SK-N-SH (cell line): ENCODE measurements at regions not wholly inside any gene's neighbourhood (a gene's known extent, or its start where the extent isn't known, plus 50 kb on each side); places are given as distances from the start of the nearest gene placed in this dataset.

Experiments
- CTCF ChIA-PET: fragments of 300-600, 350-600 bp; formaldehyde crosslinking; extraction: SDS; loops from one replicate; lab custom pipeline; 2021; lab: Yijun Ruan, JAX
- POLR2A ChIA-PET: fragments of 350-600 bp; sonication (Branson Sonifier 250); formaldehyde crosslinking; extraction: SDS; loops from one replicate; lab custom pipeline; 2020; ENCODE audit warnings: antibody characterized with exemption, inconsistent platforms; lab: Yijun Ruan, JAX
- DNase-seq: peaks from one replicate; pipeline ENCODE4 v3.0.0; 2012
- H2AFZ ChIP-seq: fragments of 200-600 bp; sonication (generic); 2 replicates; pipeline ENCODE4 v1.8.1; 2016; ENCODE audit warnings: antibody characterized with exemption, mild to moderate bottlenecking, low read depth
- H3F3A ChIP-seq: fragments of 200-600 bp; sonication (generic); replicated peaks from 2 replicates; pipeline ENCODE3; 2016; ENCODE audit warnings: antibody characterized with exemption, mild to moderate bottlenecking; ENCODE audit not compliant: insufficient read depth
- H3K27ac ChIP-seq, 2 experiments: fragments of 200-500 bp in 1 of 2; fragments of 200-600 bp in 1 of 2; sonication (Bioruptor generic) in 1 of 2; sonication (generic), shearing (Covaris generic) in 1 of 2; 2 replicates each; pipeline versions ENCODE4 v1.5.1 to v1.6.1; 2014 to 2016; ENCODE audit warnings: low read depth in 2 of 2, inconsistent platforms in 1 of 2, low read length in 1 of 2, mild to moderate bottlenecking in 1 of 2, mixed read lengths in 1 of 2
- H3K27me3 ChIP-seq: fragments of 200-600 bp; sonication (generic), shearing (Covaris generic); 2 replicates; pipeline ENCODE4 v1.6.1; 2016; ENCODE audit warnings: mixed run types; ENCODE audit not compliant: insufficient read depth
- H3K36me3 ChIP-seq, 2 experiments: fragments of 200-500 bp in 1 of 2; fragments of 200-600 bp in 1 of 2; sonication (Bioruptor generic) in 1 of 2; sonication (generic) in 1 of 2; replicated peaks in 1 of 2; 2 replicates each; pipeline versions ENCODE3 to v1.5.1; 2014 to 2016; ENCODE audit warnings: low read length in 1 of 2, mild to moderate bottlenecking in 1 of 2; ENCODE audit not compliant: insufficient read depth in 2 of 2, control insufficient read depth in 1 of 2
- H3K4me1 ChIP-seq, 2 experiments: fragments of 200-500 bp in 1 of 2; fragments of 200-600 bp in 1 of 2; sonication (Bioruptor generic) in 1 of 2; sonication (generic), shearing (Covaris generic) in 1 of 2; 2 replicates each; pipeline versions ENCODE4 v1.5.1 to v1.6.1; 2014 to 2016; ENCODE audit warnings: low read depth in 1 of 2, low read length in 1 of 2, mixed run types in 1 of 2; ENCODE audit not compliant: insufficient read depth in 2 of 2, control insufficient read depth in 1 of 2
- H3K4me2 ChIP-seq: fragments of 200-600 bp; sonication (generic), shearing (Covaris generic); 2 replicates; pipeline ENCODE4 v1.6.1; 2017; ENCODE audit warnings: mixed run types
- H3K4me3 ChIP-seq, 2 experiments: fragments of 200-500 bp in 1 of 2; fragments of 200-600 bp in 1 of 2; sonication (Bioruptor generic) in 1 of 2; sonication (generic), shearing (Covaris generic) in 1 of 2; 2 replicates each; pipeline versions ENCODE4 v1.5.1 to v1.8.1; 2014 to 2016; ENCODE audit warnings: low read depth in 2 of 2, inconsistent platforms in 1 of 2, low read length in 1 of 2, mild to moderate bottlenecking in 1 of 2, mixed read lengths in 1 of 2, moderate library complexity in 1 of 2
- H3K79me2 ChIP-seq: fragments of 200-600 bp; sonication (generic); 2 replicates; pipeline ENCODE4 v1.8.1; 2017; ENCODE audit warnings: mild to moderate bottlenecking; ENCODE audit not compliant: insufficient read depth
- H3K9ac ChIP-seq: fragments of 200-600 bp; sonication (generic); 2 replicates; pipeline ENCODE4 v1.6.1; 2017; ENCODE audit warnings: mixed run types
- H3K9me2 ChIP-seq: fragments of 200-600 bp; sonication (generic); 2 replicates; pipeline ENCODE4 v1.6.1; 2017; ENCODE audit warnings: mixed run types
- H3K9me3 ChIP-seq: fragments of 200-600 bp; sonication (generic); 2 replicates; pipeline ENCODE4 v1.6.1; 2017; ENCODE audit warnings: mixed run types, mild to moderate bottlenecking, moderate library complexity
- H4K20me1 ChIP-seq: fragments of 200-600 bp; sonication (generic); 2 replicates; pipeline ENCODE4 v1.6.1; 2017; ENCODE audit warnings: mild to moderate bottlenecking, mixed run types; ENCODE audit not compliant: insufficient read depth
- EP300 ChIP-seq, 2 experiments: IDR thresholded peaks; 2 replicates each; pipeline versions ENCODE4 v1.4.0 to v1.6.1; 2012; ENCODE audit warnings: borderline replicate concordance in 1 of 2, low read depth in 1 of 2, low read length in 1 of 2
- EZH2phosphoT487 ChIP-seq: fragments of 200-600 bp; sonication (generic); IDR thresholded peaks from 2 replicates; pipeline ENCODE4 v1.6.1; 2017; ENCODE audit warnings: low read depth, mixed run types, mild to moderate bottlenecking, antibody characterized with exemption, moderate library complexity, borderline replicate concordance
- FOSL2 ChIP-seq: IDR thresholded peaks from 2 replicates; pipeline ENCODE4 v1.4.0; 2012; ENCODE audit warnings: low read depth, mild to moderate bottlenecking, moderate library complexity, borderline replicate concordance
- FOXJ3 ChIP-seq: sonication (generic); formaldehyde crosslinking; IDR thresholded peaks from 2 replicates; pipeline ENCODE4 v1.5.1; 2020; ENCODE audit warnings: mild to moderate bottlenecking, missing genetic modification reagents
- GABPA ChIP-seq: IDR thresholded peaks from 2 replicates; pipeline ENCODE4 v1.4.0; 2012; ENCODE audit warnings: low read depth, mild to moderate bottlenecking
- JUND ChIP-seq: IDR thresholded peaks from 2 replicates; pipeline ENCODE4 v1.4.0; 2012
- MEF2A ChIP-seq: IDR thresholded peaks from 2 replicates; pipeline ENCODE4 v1.4.0; 2012; ENCODE audit warnings: low read depth, borderline replicate concordance
- NRF1 ChIP-seq: IDR thresholded peaks from 2 replicates; pipeline ENCODE4 v1.6.1; 2012; ENCODE audit warnings: low read depth, mild to moderate bottlenecking, low read length
- RFX5 ChIP-seq: IDR thresholded peaks from 2 replicates; pipeline ENCODE4 v1.6.1; 2012; ENCODE audit warnings: mild to moderate bottlenecking, improper control_type of control experiment, low read length
- RXRA ChIP-seq: IDR thresholded peaks from 2 replicates; pipeline ENCODE4 v1.4.0; 2012; ENCODE audit warnings: low read depth, mild to moderate bottlenecking, borderline replicate concordance
- SIN3A ChIP-seq: IDR thresholded peaks from 2 replicates; pipeline ENCODE4 v1.6.1; 2012; ENCODE audit warnings: low read depth, mild to moderate bottlenecking, low read length, moderate library complexity, borderline replicate concordance
- TAF1 ChIP-seq: IDR thresholded peaks from 2 replicates; pipeline ENCODE4 v1.6.1; 2012; ENCODE audit warnings: low read depth, mild to moderate bottlenecking, low read length, moderate library complexity, borderline replicate concordance
- TEAD4 ChIP-seq: IDR thresholded peaks from 2 replicates; pipeline ENCODE4 v1.4.0; 2012; ENCODE audit warnings: mild to moderate bottlenecking, borderline replicate concordance; ENCODE audit not compliant: insufficient read depth
- WGBS: methylation state at CpG from one replicate; pipeline ENCODE4 v1.1.6; 2017; ENCODE audit warnings: low lambda C conversion rate; 5-methylcytosine and 5-hydroxymethylcytosine counted together
- TF ChIP-seq, protein P1 (sequence below): fragments of 200-600 bp; sonication (generic); IDR thresholded peaks from 2 replicates; pipeline ENCODE4 v1.6.1; 2017; ENCODE audit warnings: antibody characterized with exemption, mild to moderate bottlenecking, moderate library complexity
- TF ChIP-seq, protein P2 (sequence below): IDR thresholded peaks from 2 replicates; pipeline ENCODE4 v1.4.0; 2012; ENCODE audit warnings: low read depth
- TF ChIP-seq, protein P3 (sequence below): IDR thresholded peaks from 2 replicates; pipeline ENCODE4 v1.4.0; 2012; ENCODE audit warnings: low read depth, borderline replicate concordance
- TF ChIP-seq, protein P4 (sequence below): IDR thresholded peaks from 2 replicates; pipeline ENCODE4; 2012
- TF ChIP-seq, protein P5 (sequence below): IDR thresholded peaks from 2 replicates; pipeline ENCODE4 v1.4.0; 2012; ENCODE audit warnings: low read depth, borderline replicate concordance

DNA sequence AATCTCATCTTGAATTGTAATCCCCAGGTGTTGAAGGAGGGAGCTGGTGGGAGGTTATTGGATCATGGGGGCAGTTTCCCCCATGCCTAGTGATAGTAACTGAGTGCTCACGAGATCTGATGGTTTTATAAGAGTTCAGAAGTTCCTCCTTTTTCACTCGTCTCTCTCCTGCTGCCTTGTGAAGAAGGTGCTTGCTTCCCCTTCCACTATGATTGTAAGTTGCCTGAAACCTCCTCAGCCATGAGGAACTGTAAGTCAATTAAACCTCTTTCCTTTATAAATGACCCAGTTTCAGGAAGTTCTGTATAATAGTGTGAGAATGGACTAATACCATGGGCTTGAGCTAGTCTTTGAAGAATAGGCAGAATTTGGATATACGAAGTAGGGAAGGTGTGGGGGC, 113.9 kb downstream of the RIN2 start:
- no peaks in the 10 kb centered on the region for H3K9me3 ChIP-seq
- TF ChIP-seq FOSL2 = no peak
- TF ChIP-seq SIN3A = no peak
- no peak for TF ChIP-seq TAF1
- no peaks in the 10 kb centered on the region for H3K79me2 ChIP-seq
- no peak overlapping the region for H3K27ac ChIP-seq
- no peak overlapping the region for H3K4me2 ChIP-seq
- peaks cover 0 to 6% of the 10 kb centered on the region in 2 experiments for H3K36me3 ChIP-seq
- no peak overlapping the region for H2AFZ ChIP-seq
- H3K4me1 ChIP-seq = no peaks in the 10 kb centered on the region
- ChIA-PET CTCF (no interaction called here), POLR2A (no interaction called here)
- 84% methylated on average over 3 of the region's 3 CpGs for WGBS
- H3K9ac ChIP-seq = no peak overlapping the region
- H3K4me3 ChIP-seq = no peak overlapping the region
- H3F3A ChIP-seq = no peaks in the 10 kb centered on the region
- H3K9me2 ChIP-seq = no peaks in the 10 kb centered on the region
- H4K20me1 ChIP-seq = no peaks in the 10 kb centered on the region
- H3K27me3 ChIP-seq = no peaks in the 10 kb centered on the region
- no peak for DNase-seq

DNA sequence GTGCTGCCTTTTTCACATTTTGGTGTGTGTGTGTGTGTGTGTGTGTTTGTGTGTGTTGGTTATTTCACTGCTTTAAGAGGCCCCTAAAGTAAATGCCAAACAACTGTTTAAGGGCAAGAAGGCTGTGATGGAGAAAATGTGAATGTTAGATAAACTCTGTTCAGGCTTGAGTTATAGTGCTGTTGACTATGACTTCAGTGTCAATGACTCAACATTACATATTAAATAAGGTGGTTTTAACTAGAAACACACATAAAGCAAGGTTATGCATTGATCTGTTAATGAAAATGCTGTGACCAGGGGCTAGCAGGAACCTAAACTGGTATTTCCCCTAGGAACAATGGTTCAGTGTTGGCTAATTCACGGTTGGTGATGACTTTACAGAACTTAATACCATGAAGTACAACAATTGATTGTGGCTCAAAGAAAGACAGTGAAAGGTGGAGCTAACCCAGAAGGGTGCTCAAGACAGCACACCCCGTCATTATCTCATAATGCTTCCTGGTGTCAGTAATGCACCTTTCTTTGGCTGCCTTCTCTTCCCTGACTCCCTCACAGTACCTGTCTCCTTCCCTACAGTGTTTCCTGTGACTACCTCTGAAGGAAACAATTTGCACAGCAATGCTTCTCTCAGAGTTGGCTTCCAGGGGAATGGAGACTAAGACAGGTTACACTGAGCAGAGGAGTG, 116.1 kb downstream of the RIN2 start:
- TF ChIP-seq FOSL2 (no peak), NRF1 (no peak), TEAD4 (no peak), EZH2phosphoT487 (no peak), RFX5 (no peak), MEF2A (no peak), RXRA (no peak), GABPA (no peak), FOXJ3 (CRISPR knock-in tag) (no peak), JUND (no peak), EP300 (IDR thresholded peaks at IDR 0.05; ENCODE audit: borderline replicate concordance in 1 of 2, low read depth in 1 of 2, low read length in 1 of 2) (no peak)
- TF ChIP-seq, protein P1, sequence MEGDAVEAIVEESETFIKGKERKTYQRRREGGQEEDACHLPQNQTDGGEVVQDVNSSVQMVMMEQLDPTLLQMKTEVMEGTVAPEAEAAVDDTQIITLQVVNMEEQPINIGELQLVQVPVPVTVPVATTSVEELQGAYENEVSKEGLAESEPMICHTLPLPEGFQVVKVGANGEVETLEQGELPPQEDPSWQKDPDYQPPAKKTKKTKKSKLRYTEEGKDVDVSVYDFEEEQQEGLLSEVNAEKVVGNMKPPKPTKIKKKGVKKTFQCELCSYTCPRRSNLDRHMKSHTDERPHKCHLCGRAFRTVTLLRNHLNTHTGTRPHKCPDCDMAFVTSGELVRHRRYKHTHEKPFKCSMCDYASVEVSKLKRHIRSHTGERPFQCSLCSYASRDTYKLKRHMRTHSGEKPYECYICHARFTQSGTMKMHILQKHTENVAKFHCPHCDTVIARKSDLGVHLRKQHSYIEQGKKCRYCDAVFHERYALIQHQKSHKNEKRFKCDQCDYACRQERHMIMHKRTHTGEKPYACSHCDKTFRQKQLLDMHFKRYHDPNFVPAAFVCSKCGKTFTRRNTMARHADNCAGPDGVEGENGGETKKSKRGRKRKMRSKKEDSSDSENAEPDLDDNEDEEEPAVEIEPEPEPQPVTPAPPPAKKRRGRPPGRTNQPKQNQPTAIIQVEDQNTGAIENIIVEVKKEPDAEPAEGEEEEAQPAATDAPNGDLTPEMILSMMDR = no peak
- TF ChIP-seq, protein P2, sequence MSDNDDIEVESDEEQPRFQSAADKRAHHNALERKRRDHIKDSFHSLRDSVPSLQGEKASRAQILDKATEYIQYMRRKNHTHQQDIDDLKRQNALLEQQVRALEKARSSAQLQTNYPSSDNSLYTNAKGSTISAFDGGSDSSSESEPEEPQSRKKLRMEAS = no peak
- TF ChIP-seq, protein P3, sequence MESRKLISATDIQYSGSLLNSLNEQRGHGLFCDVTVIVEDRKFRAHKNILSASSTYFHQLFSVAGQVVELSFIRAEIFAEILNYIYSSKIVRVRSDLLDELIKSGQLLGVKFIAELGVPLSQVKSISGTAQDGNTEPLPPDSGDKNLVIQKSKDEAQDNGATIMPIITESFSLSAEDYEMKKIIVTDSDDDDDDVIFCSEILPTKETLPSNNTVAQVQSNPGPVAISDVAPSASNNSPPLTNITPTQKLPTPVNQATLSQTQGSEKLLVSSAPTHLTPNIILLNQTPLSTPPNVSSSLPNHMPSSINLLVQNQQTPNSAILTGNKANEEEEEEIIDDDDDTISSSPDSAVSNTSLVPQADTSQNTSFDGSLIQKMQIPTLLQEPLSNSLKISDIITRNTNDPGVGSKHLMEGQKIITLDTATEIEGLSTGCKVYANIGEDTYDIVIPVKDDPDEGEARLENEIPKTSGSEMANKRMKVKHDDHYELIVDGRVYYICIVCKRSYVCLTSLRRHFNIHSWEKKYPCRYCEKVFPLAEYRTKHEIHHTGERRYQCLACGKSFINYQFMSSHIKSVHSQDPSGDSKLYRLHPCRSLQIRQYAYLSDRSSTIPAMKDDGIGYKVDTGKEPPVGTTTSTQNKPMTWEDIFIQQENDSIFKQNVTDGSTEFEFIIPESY = no peak
- TF ChIP-seq, protein P4, sequence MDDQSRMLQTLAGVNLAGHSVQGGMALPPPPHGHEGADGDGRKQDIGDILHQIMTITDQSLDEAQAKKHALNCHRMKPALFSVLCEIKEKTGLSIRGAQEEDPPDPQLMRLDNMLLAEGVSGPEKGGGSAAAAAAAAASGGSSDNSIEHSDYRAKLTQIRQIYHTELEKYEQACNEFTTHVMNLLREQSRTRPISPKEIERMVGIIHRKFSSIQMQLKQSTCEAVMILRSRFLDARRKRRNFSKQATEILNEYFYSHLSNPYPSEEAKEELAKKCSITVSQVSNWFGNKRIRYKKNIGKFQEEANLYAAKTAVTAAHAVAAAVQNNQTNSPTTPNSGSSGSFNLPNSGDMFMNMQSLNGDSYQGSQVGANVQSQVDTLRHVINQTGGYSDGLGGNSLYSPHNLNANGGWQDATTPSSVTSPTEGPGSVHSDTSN = no peak
- TF ChIP-seq, protein P5, sequence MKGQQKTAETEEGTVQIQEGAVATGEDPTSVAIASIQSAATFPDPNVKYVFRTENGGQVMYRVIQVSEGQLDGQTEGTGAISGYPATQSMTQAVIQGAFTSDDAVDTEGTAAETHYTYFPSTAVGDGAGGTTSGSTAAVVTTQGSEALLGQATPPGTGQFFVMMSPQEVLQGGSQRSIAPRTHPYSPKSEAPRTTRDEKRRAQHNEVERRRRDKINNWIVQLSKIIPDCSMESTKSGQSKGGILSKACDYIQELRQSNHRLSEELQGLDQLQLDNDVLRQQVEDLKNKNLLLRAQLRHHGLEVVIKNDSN = no peak
- no peak for DNase-seq
- CTCF ChIA-PET = no interaction called here
- Histone ChIP-seq H3K27me3 (no peaks in the 10 kb centered on the region), H3K4me2 (no peak overlapping the region), H4K20me1 (no peaks in the 10 kb centered on the region), H2AFZ (no peak overlapping the region), H3K36me3 (peaks cover 0 to 6% of the 10 kb centered on the region in 2 experiments), H3K4me1 (no peaks in the 10 kb centered on the region), H3K4me3 (no peak overlapping the region), H3K79me2 (no peaks in the 10 kb centered on the region), H3K27ac (no peak overlapping the region), H3K9me2 (no peaks in the 10 kb centered on the region), H3K9me3 (no peaks in the 10 kb centered on the region), H3K9ac (no peak overlapping the region), H3F3A (no peaks in the 10 kb centered on the region)
- 92% methylated on average over 2 of the region's 2 CpGs for WGBS
- POLR2A ChIA-PET = no interaction called here
